H9 (cell line): ENCODE measurements at regions not wholly inside any gene's neighbourhood (a gene's known extent, or its start where the extent isn't known, plus 50 kb on each side); places are given as distances from the start of the nearest gene placed in this dataset.

Experiments
- DNase-seq: peaks from one replicate; pipeline ENCODE4 v3.0.0-alpha.2; 2017
- H2AFZ ChIP-seq: one replicate; pipeline ENCODE4 v1.6.1; 2013; ENCODE audit warnings: mild to moderate bottlenecking, low read length, control low read depth, moderate library complexity
- H2AK5ac ChIP-seq: 2 replicates; pipeline ENCODE4 v1.6.1; 2013; ENCODE audit warnings: low read length, control low read depth, mixed read lengths; ENCODE audit not compliant: insufficient read length
- H2BK120ac ChIP-seq: one replicate; pipeline ENCODE4 v1.6.1; 2013; ENCODE audit warnings: low read depth, mild to moderate bottlenecking, low read length, control low read depth, inconsistent platforms; ENCODE audit not compliant: poor library complexity, severe bottlenecking
- H2BK12ac ChIP-seq: 2 replicates; pipeline ENCODE4 v1.6.1; 2013; ENCODE audit warnings: low read length, control low read depth, mixed read lengths, low read depth; ENCODE audit not compliant: insufficient read length
- H2BK15ac ChIP-seq: 2 replicates; pipeline ENCODE4 v1.6.1; 2013; ENCODE audit warnings: low read depth, low read length, control low read depth
- H2BK20ac ChIP-seq: one replicate; pipeline ENCODE4 v1.6.1; 2013; ENCODE audit warnings: low read depth, mild to moderate bottlenecking, low read length, control low read depth, inconsistent platforms; ENCODE audit not compliant: poor library complexity, severe bottlenecking
- H2BK5ac ChIP-seq: 2 replicates; pipeline ENCODE4 v1.6.1; 2013; ENCODE audit warnings: low read length, control low read depth, mixed read lengths; ENCODE audit not compliant: insufficient read length
- H3K14ac ChIP-seq: 2 replicates; pipeline ENCODE4 v1.6.1; 2013; ENCODE audit warnings: low read length, control low read depth; ENCODE audit not compliant: insufficient read depth
- H3K18ac ChIP-seq: 2 replicates; pipeline ENCODE4 v1.6.1; 2013; ENCODE audit warnings: low read depth, mild to moderate bottlenecking, mixed read lengths, low read length, control low read depth; ENCODE audit not compliant: insufficient read length
- H3K23ac ChIP-seq: 2 replicates; pipeline ENCODE4 v1.6.1; 2013; ENCODE audit warnings: low read length, control low read depth, mixed read lengths, low read depth; ENCODE audit not compliant: insufficient read length
- H3K23me2 ChIP-seq: 2 replicates; pipeline ENCODE4 v1.6.1; 2013; ENCODE audit warnings: low read depth, mild to moderate bottlenecking, mixed read lengths, low read length, control low read depth; ENCODE audit not compliant: insufficient read length, poor library complexity, severe bottlenecking
- H3K27ac ChIP-seq: 2 replicates; pipeline ENCODE4 v1.5.1; 2013; ENCODE audit warnings: low read length, control low read depth, mixed read lengths, low read depth; ENCODE audit not compliant: insufficient read length
- H3K27me3 ChIP-seq: 2 replicates; pipeline ENCODE4 v1.6.1; 2013; ENCODE audit warnings: low read length, control low read depth, inconsistent platforms; ENCODE audit not compliant: insufficient read depth
- H3K4ac ChIP-seq: 2 replicates; pipeline ENCODE4 v1.6.1; 2013; ENCODE audit warnings: low read depth, mild to moderate bottlenecking, control low read depth, inconsistent platforms, low read length, moderate library complexity
- H3K4me1 ChIP-seq: 2 replicates; pipeline ENCODE4 v1.6.1; 2013; ENCODE audit warnings: low read length, control low read depth, inconsistent platforms; ENCODE audit not compliant: insufficient read depth
- H3K4me2 ChIP-seq: 2 replicates; pipeline ENCODE4 v1.6.1; 2013; ENCODE audit warnings: low read length, control low read depth, mixed read lengths; ENCODE audit not compliant: insufficient read length, insufficient read depth
- H3K56ac ChIP-seq: 2 replicates; pipeline ENCODE4 v1.6.1; 2013; ENCODE audit warnings: low read depth, mild to moderate bottlenecking, mixed read lengths, low read length, control low read depth; ENCODE audit not compliant: insufficient read length
- H3K79me1 ChIP-seq: 2 replicates; pipeline ENCODE4 v1.6.1; 2013; ENCODE audit warnings: low read depth, mild to moderate bottlenecking, moderate library complexity, low read length, control low read depth, inconsistent platforms; ENCODE audit not compliant: insufficient read depth, poor library complexity, severe bottlenecking
- H3K79me2 ChIP-seq: 2 replicates; pipeline ENCODE4 v1.6.1; 2013; ENCODE audit warnings: low read length, control low read depth, inconsistent platforms; ENCODE audit not compliant: insufficient read depth
- H3K9ac ChIP-seq: 2 replicates; pipeline ENCODE4 v1.6.1; 2013; ENCODE audit warnings: low read length, control low read depth, mixed read lengths; ENCODE audit not compliant: insufficient read length; ENCODE audit errors: extremely low read depth
- H3K9me3 ChIP-seq: one replicate; pipeline ENCODE4 v1.6.1; 2013; ENCODE audit warnings: low read depth, low read length, inconsistent platforms; ENCODE audit not compliant: control insufficient read depth
- H3T11ph ChIP-seq: one replicate; pipeline ENCODE4 v1.6.1; 2013; ENCODE audit warnings: mild to moderate bottlenecking, low read length, control low read depth, inconsistent platforms
- H4K20me1 ChIP-seq: one replicate; pipeline ENCODE4 v1.6.1; 2013; ENCODE audit not compliant: control insufficient read depth, insufficient read length, insufficient read depth
- H4K5ac ChIP-seq: 2 replicates; pipeline ENCODE4 v1.6.1; 2013; ENCODE audit warnings: low read depth, mild to moderate bottlenecking, mixed read lengths, low read length, control low read depth; ENCODE audit not compliant: insufficient read length
- H4K8ac ChIP-seq: replicated peaks from 2 replicates; pipeline ENCODE4 v1.6.1; 2013; ENCODE audit warnings: low read length, control low read depth, mixed read lengths, low read depth; ENCODE audit not compliant: insufficient read length
- H4K91ac ChIP-seq: 2 replicates; pipeline ENCODE4 v1.6.1; 2013; ENCODE audit warnings: low read depth, mild to moderate bottlenecking, moderate library complexity, mixed read lengths, low read length, control low read depth; ENCODE audit not compliant: insufficient read length
- H3K27ac Mint-ChIP-seq, 3 experiments: 2 replicates in 2 of 3; 3 replicates in 1 of 3; pipeline ENCODE4 v1.8.0; 2020 to 2021; ENCODE audit warnings: mixed read lengths in 3 of 3, mild to moderate bottlenecking in 1 of 3, moderate library complexity in 1 of 3
- H3K27me3 Mint-ChIP-seq: 2 replicates; pipeline ENCODE4 v1.8.0; 2021; ENCODE audit warnings: low read depth, mild to moderate bottlenecking, moderate library complexity, mixed read lengths
- H3K36me3 Mint-ChIP-seq, 3 experiments: 2 replicates in 2 of 3; 3 replicates in 1 of 3; pipeline ENCODE4 v1.8.0; 2020 to 2021; ENCODE audit warnings: low read depth in 3 of 3, mixed read lengths in 3 of 3; ENCODE audit not compliant: insufficient read depth in 1 of 3
- H3K4me1 Mint-ChIP-seq, 2 experiments: 2 replicates each; pipeline ENCODE4 v1.8.0; 2020; ENCODE audit warnings: mixed read lengths in 2 of 2
- H3K4me3 Mint-ChIP-seq, 2 experiments: 2 replicates in 1 of 2; 3 replicates in 1 of 2; pipeline ENCODE4 v1.8.0; 2020 to 2021; ENCODE audit warnings: mild to moderate bottlenecking in 2 of 2, mixed read lengths in 2 of 2, moderate library complexity in 1 of 2
- H3K9me3 Mint-ChIP-seq, 2 experiments: 2 replicates in 1 of 2; 3 replicates in 1 of 2; pipeline ENCODE4 v1.8.0; 2020; ENCODE audit warnings: mild to moderate bottlenecking in 2 of 2, mixed read lengths in 2 of 2, moderate library complexity in 1 of 2
- WGBS: extraction: QIAGEN DNeasy Blood & Tissue Kit; methylation state at CpG from one replicate; pipeline ENCODE4 v1.1.7; 2013; ENCODE audit warnings: missing lambda C conversion rate, low lambda C conversion rate, mixed read lengths; ENCODE audit not compliant: insufficient read length; ENCODE audit errors: extremely low coverage; 5-methylcytosine and 5-hydroxymethylcytosine counted together
- TF ChIP-seq, protein P1 (sequence below): fragments of 200-600 bp; sonication (generic); conservative IDR thresholded peaks from 3 replicates; pipeline ENCODE4 v1.8.0; 2021; ENCODE audit warnings: antibody characterized with exemption, mild to moderate bottlenecking

DNA sequence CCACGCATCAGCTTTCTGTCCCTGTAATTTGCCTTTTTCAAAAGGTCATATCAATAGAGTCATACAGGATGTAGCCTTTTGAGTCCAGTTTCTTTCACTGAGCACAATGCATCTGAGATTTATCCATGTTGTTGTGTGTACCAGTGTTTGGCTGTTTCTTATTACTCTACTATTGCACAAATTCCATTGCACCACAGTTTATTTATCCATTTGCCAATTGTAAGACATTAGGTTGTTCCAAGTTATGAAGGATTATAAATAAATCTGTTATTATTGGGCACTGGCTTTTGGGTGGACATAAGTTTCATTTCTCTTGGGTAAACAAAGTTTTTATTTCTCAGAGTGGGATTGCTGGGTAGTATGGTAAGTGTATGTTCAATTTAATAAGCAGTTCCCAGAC is 68.3 kb upstream of the TBPL2 start:
- Histone ChIP-seq H3K4me2 (no peak overlapping the region), H4K91ac (no peak overlapping the region), H3K56ac (no peak overlapping the region), H3K9me3 (no peaks in the 10 kb centered on the region), H4K5ac (no peak overlapping the region), H3K23me2 (no peaks in the 10 kb centered on the region), H3K79me1 (no peaks in the 10 kb centered on the region), H3K9ac (no peak overlapping the region), H3T11ph (no peak overlapping the region), H2BK5ac (no peak overlapping the region), H3K4me1 (no peaks in the 10 kb centered on the region), H3K27ac (no peak overlapping the region), H3K4ac (no peak overlapping the region), H2AK5ac (no peak overlapping the region), H2AFZ (no peak overlapping the region), H4K8ac (no peak overlapping the region), H4K20me1 (no peaks in the 10 kb centered on the region), H2BK12ac (no peak overlapping the region), H2BK15ac (no peak overlapping the region), H3K79me2 (no peaks in the 10 kb centered on the region), H3K27me3 (no peaks in the 10 kb centered on the region), H3K18ac (no peak overlapping the region), H3K23ac (no peak overlapping the region), H2BK20ac (no peak overlapping the region), H2BK120ac (no peak overlapping the region), H3K14ac (no peak overlapping the region)
- TF ChIP-seq, protein P1, sequence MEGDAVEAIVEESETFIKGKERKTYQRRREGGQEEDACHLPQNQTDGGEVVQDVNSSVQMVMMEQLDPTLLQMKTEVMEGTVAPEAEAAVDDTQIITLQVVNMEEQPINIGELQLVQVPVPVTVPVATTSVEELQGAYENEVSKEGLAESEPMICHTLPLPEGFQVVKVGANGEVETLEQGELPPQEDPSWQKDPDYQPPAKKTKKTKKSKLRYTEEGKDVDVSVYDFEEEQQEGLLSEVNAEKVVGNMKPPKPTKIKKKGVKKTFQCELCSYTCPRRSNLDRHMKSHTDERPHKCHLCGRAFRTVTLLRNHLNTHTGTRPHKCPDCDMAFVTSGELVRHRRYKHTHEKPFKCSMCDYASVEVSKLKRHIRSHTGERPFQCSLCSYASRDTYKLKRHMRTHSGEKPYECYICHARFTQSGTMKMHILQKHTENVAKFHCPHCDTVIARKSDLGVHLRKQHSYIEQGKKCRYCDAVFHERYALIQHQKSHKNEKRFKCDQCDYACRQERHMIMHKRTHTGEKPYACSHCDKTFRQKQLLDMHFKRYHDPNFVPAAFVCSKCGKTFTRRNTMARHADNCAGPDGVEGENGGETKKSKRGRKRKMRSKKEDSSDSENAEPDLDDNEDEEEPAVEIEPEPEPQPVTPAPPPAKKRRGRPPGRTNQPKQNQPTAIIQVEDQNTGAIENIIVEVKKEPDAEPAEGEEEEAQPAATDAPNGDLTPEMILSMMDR: no peak
- Mint-ChIP-seq H3K4me3 (no peak overlapping the region), H3K4me1 (no peaks in the 10 kb centered on the region), H3K27me3 (no peaks in the 10 kb centered on the region), H3K27ac (no peak overlapping the region; a peak in 1 of 7 replicates), H3K36me3 (peaks cover 0 to 6% (median 5%) of the 10 kb centered on the region in 3 experiments; a peak in 4 of 7 replicates), H3K9me3 (peaks cover 3 to 5% of the 10 kb centered on the region in 2 experiments; a peak in 3 of 5 replicates)
- no CpG with 5 or more reads among the region's 1 CpG for WGBS
- DNase-seq: no peak
